K562 (cell line): ENCODE measurements at regions not wholly inside any gene's neighbourhood (a gene's known extent, or its start where the extent isn't known, plus 50 kb on each side); places are given as distances from the start of the nearest gene placed in this dataset.

Experiments
- ELF4 ChIP-seq: fragments of 450-650 bp; formaldehyde crosslinking; IDR thresholded peaks from 2 replicates; pipeline ENCODE4 v1.4.0; 2022; ENCODE audit warnings: missing genetic modification characterization
- EWSR1 ChIP-seq: fragments of 450-650 bp; IDR thresholded peaks from 2 replicates; pipeline ENCODE4 v1.6.1; 2018; ENCODE audit warnings: borderline replicate concordance, mild to moderate bottlenecking, low read depth, moderate library complexity; ENCODE audit not compliant: partially characterized antibody
- FOXJ2 ChIP-seq: fragments of 200-800 bp; sonication (Bioruptor generic); IDR thresholded peaks from 2 replicates; pipeline ENCODE4 v1.6.1; 2016; ENCODE audit warnings: missing genetic modification characterization, missing compliant biosample characterization
- KLF1 ChIP-seq: fragments of 450-650 bp; IDR thresholded peaks from 2 replicates; pipeline ENCODE4 v1.6.1; 2016; ENCODE audit warnings: missing genetic modification characterization, missing compliant biosample characterization
- NFXL1 ChIP-seq: fragments of 450-650 bp; formaldehyde crosslinking; IDR thresholded peaks from 2 replicates; pipeline ENCODE4 v1.4.0; 2021; ENCODE audit warnings: mild to moderate bottlenecking
- TAF1 ChIP-seq: IDR thresholded peaks from 2 replicates; pipeline ENCODE4 v1.6.1; 2011; ENCODE audit warnings: mild to moderate bottlenecking, low read length, moderate library complexity; ENCODE audit not compliant: insufficient read depth, control insufficient read depth, severe bottlenecking; ENCODE audit errors: extremely low read depth
- TGIF2 ChIP-seq: sonication (generic); formaldehyde crosslinking; IDR thresholded peaks from 2 replicates; pipeline ENCODE4 v1.8.1; 2022; ENCODE audit warnings: mild to moderate bottlenecking, missing genetic modification reagents, moderate library complexity
- UBTF ChIP-seq, 2 experiments: IDR thresholded peaks; 2 replicates each; pipeline ENCODE4 v1.6.1; 2012; ENCODE audit warnings: improper control_type of control experiment in 2 of 2, low read depth in 2 of 2, low read length in 2 of 2, borderline replicate concordance in 1 of 2
- ZNF140 ChIP-seq: fragments of 250-450 bp; sonication (Bioruptor Pico); IDR thresholded peaks from 2 replicates; pipeline ENCODE4 v1.8.0; 2021; ENCODE audit warnings: moderate library complexity, mild to moderate bottlenecking, inconsistent platforms
- ZNF253 ChIP-seq: fragments of 250-450 bp; sonication (Bioruptor Pico); conservative IDR thresholded peaks from 2 replicates; pipeline ENCODE4 v1.6.1; 2021; ENCODE audit warnings: mild to moderate bottlenecking
- TF ChIP-seq, protein P1 (sequence below): fragments of 450-650 bp; IDR thresholded peaks from 2 replicates; pipeline ENCODE4 v1.6.1; 2016; ENCODE audit warnings: mild to moderate bottlenecking, moderate library complexity
- TF ChIP-seq, protein P2 (sequence below), 2 experiments: fragments of 450-650 bp in 1 of 2; sonication (generic) in 1 of 2; formaldehyde crosslinking; conservative IDR thresholded peaks; 2 replicates each; pipeline versions ENCODE4 v1.4.0 to v1.8.1; 2020 to 2022; ENCODE audit warnings: mild to moderate bottlenecking in 1 of 2, missing genetic modification reagents in 1 of 2

GRCh38 chr3:193800138-193801043 lies 207.4 kb downstream of the OPA1 start (continued):
- TF ChIP-seq, protein P1, sequence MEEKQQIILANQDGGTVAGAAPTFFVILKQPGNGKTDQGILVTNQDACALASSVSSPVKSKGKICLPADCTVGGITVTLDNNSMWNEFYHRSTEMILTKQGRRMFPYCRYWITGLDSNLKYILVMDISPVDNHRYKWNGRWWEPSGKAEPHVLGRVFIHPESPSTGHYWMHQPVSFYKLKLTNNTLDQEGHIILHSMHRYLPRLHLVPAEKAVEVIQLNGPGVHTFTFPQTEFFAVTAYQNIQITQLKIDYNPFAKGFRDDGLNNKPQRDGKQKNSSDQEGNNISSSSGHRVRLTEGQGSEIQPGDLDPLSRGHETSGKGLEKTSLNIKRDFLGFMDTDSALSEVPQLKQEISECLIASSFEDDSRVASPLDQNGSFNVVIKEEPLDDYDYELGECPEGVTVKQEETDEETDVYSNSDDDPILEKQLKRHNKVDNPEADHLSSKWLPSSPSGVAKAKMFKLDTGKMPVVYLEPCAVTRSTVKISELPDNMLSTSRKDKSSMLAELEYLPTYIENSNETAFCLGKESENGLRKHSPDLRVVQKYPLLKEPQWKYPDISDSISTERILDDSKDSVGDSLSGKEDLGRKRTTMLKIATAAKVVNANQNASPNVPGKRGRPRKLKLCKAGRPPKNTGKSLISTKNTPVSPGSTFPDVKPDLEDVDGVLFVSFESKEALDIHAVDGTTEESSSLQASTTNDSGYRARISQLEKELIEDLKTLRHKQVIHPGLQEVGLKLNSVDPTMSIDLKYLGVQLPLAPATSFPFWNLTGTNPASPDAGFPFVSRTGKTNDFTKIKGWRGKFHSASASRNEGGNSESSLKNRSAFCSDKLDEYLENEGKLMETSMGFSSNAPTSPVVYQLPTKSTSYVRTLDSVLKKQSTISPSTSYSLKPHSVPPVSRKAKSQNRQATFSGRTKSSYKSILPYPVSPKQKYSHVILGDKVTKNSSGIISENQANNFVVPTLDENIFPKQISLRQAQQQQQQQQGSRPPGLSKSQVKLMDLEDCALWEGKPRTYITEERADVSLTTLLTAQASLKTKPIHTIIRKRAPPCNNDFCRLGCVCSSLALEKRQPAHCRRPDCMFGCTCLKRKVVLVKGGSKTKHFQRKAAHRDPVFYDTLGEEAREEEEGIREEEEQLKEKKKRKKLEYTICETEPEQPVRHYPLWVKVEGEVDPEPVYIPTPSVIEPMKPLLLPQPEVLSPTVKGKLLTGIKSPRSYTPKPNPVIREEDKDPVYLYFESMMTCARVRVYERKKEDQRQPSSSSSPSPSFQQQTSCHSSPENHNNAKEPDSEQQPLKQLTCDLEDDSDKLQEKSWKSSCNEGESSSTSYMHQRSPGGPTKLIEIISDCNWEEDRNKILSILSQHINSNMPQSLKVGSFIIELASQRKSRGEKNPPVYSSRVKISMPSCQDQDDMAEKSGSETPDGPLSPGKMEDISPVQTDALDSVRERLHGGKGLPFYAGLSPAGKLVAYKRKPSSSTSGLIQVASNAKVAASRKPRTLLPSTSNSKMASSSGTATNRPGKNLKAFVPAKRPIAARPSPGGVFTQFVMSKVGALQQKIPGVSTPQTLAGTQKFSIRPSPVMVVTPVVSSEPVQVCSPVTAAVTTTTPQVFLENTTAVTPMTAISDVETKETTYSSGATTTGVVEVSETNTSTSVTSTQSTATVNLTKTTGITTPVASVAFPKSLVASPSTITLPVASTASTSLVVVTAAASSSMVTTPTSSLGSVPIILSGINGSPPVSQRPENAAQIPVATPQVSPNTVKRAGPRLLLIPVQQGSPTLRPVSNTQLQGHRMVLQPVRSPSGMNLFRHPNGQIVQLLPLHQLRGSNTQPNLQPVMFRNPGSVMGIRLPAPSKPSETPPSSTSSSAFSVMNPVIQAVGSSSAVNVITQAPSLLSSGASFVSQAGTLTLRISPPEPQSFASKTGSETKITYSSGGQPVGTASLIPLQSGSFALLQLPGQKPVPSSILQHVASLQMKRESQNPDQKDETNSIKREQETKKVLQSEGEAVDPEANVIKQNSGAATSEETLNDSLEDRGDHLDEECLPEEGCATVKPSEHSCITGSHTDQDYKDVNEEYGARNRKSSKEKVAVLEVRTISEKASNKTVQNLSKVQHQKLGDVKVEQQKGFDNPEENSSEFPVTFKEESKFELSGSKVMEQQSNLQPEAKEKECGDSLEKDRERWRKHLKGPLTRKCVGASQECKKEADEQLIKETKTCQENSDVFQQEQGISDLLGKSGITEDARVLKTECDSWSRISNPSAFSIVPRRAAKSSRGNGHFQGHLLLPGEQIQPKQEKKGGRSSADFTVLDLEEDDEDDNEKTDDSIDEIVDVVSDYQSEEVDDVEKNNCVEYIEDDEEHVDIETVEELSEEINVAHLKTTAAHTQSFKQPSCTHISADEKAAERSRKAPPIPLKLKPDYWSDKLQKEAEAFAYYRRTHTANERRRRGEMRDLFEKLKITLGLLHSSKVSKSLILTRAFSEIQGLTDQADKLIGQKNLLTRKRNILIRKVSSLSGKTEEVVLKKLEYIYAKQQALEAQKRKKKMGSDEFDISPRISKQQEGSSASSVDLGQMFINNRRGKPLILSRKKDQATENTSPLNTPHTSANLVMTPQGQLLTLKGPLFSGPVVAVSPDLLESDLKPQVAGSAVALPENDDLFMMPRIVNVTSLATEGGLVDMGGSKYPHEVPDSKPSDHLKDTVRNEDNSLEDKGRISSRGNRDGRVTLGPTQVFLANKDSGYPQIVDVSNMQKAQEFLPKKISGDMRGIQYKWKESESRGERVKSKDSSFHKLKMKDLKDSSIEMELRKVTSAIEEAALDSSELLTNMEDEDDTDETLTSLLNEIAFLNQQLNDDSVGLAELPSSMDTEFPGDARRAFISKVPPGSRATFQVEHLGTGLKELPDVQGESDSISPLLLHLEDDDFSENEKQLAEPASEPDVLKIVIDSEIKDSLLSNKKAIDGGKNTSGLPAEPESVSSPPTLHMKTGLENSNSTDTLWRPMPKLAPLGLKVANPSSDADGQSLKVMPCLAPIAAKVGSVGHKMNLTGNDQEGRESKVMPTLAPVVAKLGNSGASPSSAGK: peak; percentile 63
- TF ChIP-seq TAF1: no peak
- no peak for TF ChIP-seq UBTF (IDR thresholded peaks at IDR 0.05; ENCODE audit: borderline replicate concordance in 1 of 2, low read depth in 2 of 2, low read length in 2 of 2)
- TF ChIP-seq FOXJ2: no peak
- TF ChIP-seq ZNF253 (CRISPR knock-in tag): no peak
- no peak for TF ChIP-seq NFXL1
- TF ChIP-seq EWSR1: no peak
- TF ChIP-seq TGIF2 (CRISPR knock-in tag): no peak
- no peak for TF ChIP-seq KLF1 (tag)
- TF ChIP-seq ELF4 (CRISPR knock-in tag): no peak
- no peak for TF ChIP-seq ZNF140
- TF ChIP-seq, protein P2, sequence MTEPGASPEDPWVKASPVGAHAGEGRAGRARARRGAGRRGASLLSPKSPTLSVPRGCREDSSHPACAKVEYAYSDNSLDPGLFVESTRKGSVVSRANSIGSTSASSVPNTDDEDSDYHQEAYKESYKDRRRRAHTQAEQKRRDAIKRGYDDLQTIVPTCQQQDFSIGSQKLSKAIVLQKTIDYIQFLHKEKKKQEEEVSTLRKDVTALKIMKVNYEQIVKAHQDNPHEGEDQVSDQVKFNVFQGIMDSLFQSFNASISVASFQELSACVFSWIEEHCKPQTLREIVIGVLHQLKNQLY (CRISPR knock-in tag; conservative IDR thresholded peaks at IDR 0.05): no peak
